ENCODE measurements at regions not wholly inside any gene's neighbourhood (a gene's known extent, or its start where the extent isn't known, plus 50 kb on each side); places are given as distances from the start of the nearest gene placed in this dataset.

DNA sequence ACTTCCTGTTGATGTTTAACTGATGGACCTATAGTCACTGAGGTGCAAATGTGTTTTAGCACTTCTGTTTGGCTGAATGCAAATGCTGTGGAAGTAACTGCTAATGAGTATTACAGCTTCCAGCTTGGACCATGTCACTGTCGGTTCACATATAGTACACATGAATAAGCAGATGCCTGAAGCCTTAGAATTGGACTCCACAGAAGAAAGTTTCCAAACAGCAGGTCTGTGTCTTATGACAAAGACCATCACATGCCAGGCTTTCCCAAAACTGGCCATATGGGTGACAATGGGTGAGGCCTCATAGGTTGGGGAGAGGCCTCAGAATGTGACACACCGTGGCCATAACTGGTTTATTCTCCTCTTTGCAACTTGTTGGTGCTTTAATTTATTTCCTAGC lies 241.8 kb downstream of the WNT5A start:
- TF ChIP-seq CTCF (IDR thresholded peaks at IDR 0.05; ENCODE audit: low read length) (no peak), EZH2 (optimal IDR thresholded peaks at IDR 0.05; ENCODE audit: low read depth, low read length) (no peak)
